Endothelial cell of umbilical vein (primary cell): ENCODE measurements at regions not wholly inside any gene's neighbourhood (a gene's known extent, or its start where the extent isn't known, plus 50 kb on each side); places are given as distances from the start of the nearest gene placed in this dataset.

ENCODE experiments used
- BruUV-seq: library from RNA; stranded (reverse); fragments of 400-500 nt; replicated peaks from 2 replicates; lab custom pipeline; 2021; lab: Mats Ljungman, UMichigan
- CTCF ChIA-PET: fragments of 300-600, 350-600 bp; sonication (Branson Sonifier 250); formaldehyde crosslinking; loops from one replicate; lab custom pipeline; 2021; ENCODE audit warnings: antibody characterized with exemption, inconsistent platforms; lab: Charles Lee
- POLR2A ChIA-PET: fragments of 300-600, 350-600 bp; sonication (Branson Sonifier 250); formaldehyde crosslinking; loops from one replicate; lab custom pipeline; 2021; ENCODE audit warnings: antibody characterized with exemption, inconsistent platforms; lab: Charles Lee
- DNase-seq: peaks from one replicate; pipeline ENCODE4 v3.0.0-alpha.2; 2011; ENCODE audit warnings: low read depth, low spot score
- FAIRE-seq: peaks from 2 replicates; lab custom pipeline; 2011; peaks lifted over from hg19 to GRCh38; lab: Jason Lieb, UNC
- H2AFZ ChIP-seq: 2 replicates; pipeline ENCODE4 v1.6.0; 2012; ENCODE audit warnings: low read depth, low read length, control low read depth, inconsistent platforms
- H3K27ac ChIP-seq: 2 replicates; pipeline ENCODE4 v1.5.1; 2011; ENCODE audit warnings: low read depth, mild to moderate bottlenecking, control low read depth, low read length, moderate library complexity; ENCODE audit not compliant: insufficient read depth
- H3K27me3 ChIP-seq, 2 experiments: 2 replicates each; pipeline versions ENCODE4 v1.6.0 to v1.6.1; 2011; ENCODE audit warnings: low read length in 2 of 2, mixed read lengths in 1 of 2; ENCODE audit not compliant: control insufficient read depth in 2 of 2, insufficient read depth in 2 of 2
- H3K36me3 ChIP-seq, 2 experiments: 2 replicates in 1 of 2; 3 replicates in 1 of 2; pipeline ENCODE4 v1.5.1; 2011; ENCODE audit warnings: low read length in 2 of 2, mild to moderate bottlenecking in 1 of 2, moderate library complexity in 1 of 2; ENCODE audit not compliant: control insufficient read depth in 2 of 2, insufficient read depth in 2 of 2; ENCODE audit errors: extremely low read depth in 1 of 2
- H3K4me1 ChIP-seq: 3 replicates; pipeline ENCODE4 v1.5.1; 2011; ENCODE audit warnings: mild to moderate bottlenecking, low read length; ENCODE audit not compliant: control insufficient read depth, insufficient read depth; ENCODE audit errors: extremely low read depth
- H3K4me2 ChIP-seq: 2 replicates; pipeline ENCODE4 v1.6.1; 2011; ENCODE audit warnings: low read length, control low read depth, mixed read lengths; ENCODE audit not compliant: insufficient read depth
- H3K4me3 ChIP-seq, 3 experiments: fragments of 200-600 bp in 1 of 3; sonication (generic), shearing (Covaris generic) in 1 of 3; replicated peaks in 1 of 3; 2 replicates each; pipeline ENCODE4 v1.5.1; 2011 to 2016; ENCODE audit warnings: control low read depth in 3 of 3, low read length in 3 of 3, mild to moderate bottlenecking in 2 of 3, inconsistent platforms in 1 of 3, low read depth in 1 of 3, moderate library complexity in 1 of 3; ENCODE audit not compliant: insufficient read depth in 1 of 3
- H3K79me2 ChIP-seq: 2 replicates; pipeline ENCODE4 v1.6.0; 2012; ENCODE audit warnings: low read length, inconsistent platforms; ENCODE audit not compliant: control insufficient read depth, insufficient read depth
- H3K9ac ChIP-seq: replicated peaks from 2 replicates; pipeline ENCODE3; 2011; ENCODE audit warnings: low read length, control low read depth; ENCODE audit not compliant: insufficient read depth; ENCODE audit errors: extremely low read depth
- H3K9me1 ChIP-seq: replicated peaks from 3 replicates; pipeline ENCODE4 v1.6.0; 2011; ENCODE audit warnings: mild to moderate bottlenecking, low read length; ENCODE audit not compliant: control insufficient read depth, insufficient read depth; ENCODE audit errors: extremely low read depth
- H3K9me3 ChIP-seq: replicated peaks from 2 replicates; pipeline ENCODE4 v1.5.1; 2012; ENCODE audit warnings: low read length, inconsistent platforms; ENCODE audit not compliant: control insufficient read depth, insufficient read depth
- H4K20me1 ChIP-seq: replicated peaks from 2 replicates; pipeline ENCODE3; 2011; ENCODE audit warnings: mild to moderate bottlenecking, low read length; ENCODE audit not compliant: control insufficient read depth, insufficient read depth; ENCODE audit errors: extremely low read depth
- CTCF ChIP-seq, 2 donors: IDR thresholded peaks; 1 replicate in 1 of 2; 2 replicates in 1 of 2; pipeline ENCODE4 v1.5.1; 2011; ENCODE audit warnings: low read length in 2 of 2, mild to moderate bottlenecking in 2 of 2, moderate library complexity in 2 of 2, control low read depth in 1 of 2, inconsistent platforms in 1 of 2, low read depth in 1 of 2; ENCODE audit not compliant: insufficient read depth in 1 of 2; ENCODE audit errors: extremely low read depth in 1 of 2
- EZH2 ChIP-seq: IDR thresholded peaks from 2 replicates; pipeline ENCODE4 v1.6.1; 2012; ENCODE audit warnings: borderline replicate concordance, low read depth, mild to moderate bottlenecking, moderate library complexity, low read length, inconsistent platforms; ENCODE audit not compliant: severe bottlenecking
- FOS ChIP-seq: IDR thresholded peaks from 2 replicates; pipeline ENCODE4 v1.6.1; 2011; ENCODE audit warnings: mild to moderate bottlenecking, low read length, moderate library complexity, borderline replicate concordance; ENCODE audit not compliant: insufficient read depth
- GATA2 ChIP-seq: IDR thresholded peaks from 2 replicates; pipeline ENCODE4 v1.7.0; 2011; ENCODE audit warnings: low read depth, mild to moderate bottlenecking, moderate library complexity, mixed read lengths, low read length; ENCODE audit not compliant: insufficient read length, insufficient read depth
- JUN ChIP-seq: IDR thresholded peaks from 2 replicates; pipeline ENCODE4 v1.6.1; 2011; ENCODE audit warnings: borderline replicate concordance, low read depth; ENCODE audit not compliant: insufficient read length, insufficient read depth
- MAX ChIP-seq: IDR thresholded peaks from 2 replicates; pipeline ENCODE4 v1.6.1; 2011; ENCODE audit not compliant: insufficient read depth, insufficient read length
- POLR2A ChIP-seq: IDR thresholded peaks from 2 replicates; pipeline ENCODE4 v1.6.1; 2012; ENCODE audit warnings: low read depth, mild to moderate bottlenecking, control low read depth, low read length
- POLR2AphosphoS5 ChIP-seq: IDR thresholded peaks from 2 replicates; pipeline ENCODE4 v1.6.1; 2012; ENCODE audit warnings: low read depth, mild to moderate bottlenecking, control low read depth, low read length, moderate library complexity; ENCODE audit not compliant: insufficient read depth
- dilution Hi-C: fragments of 300-500 bp; cut with MboI; formaldehyde crosslinking; loops from one replicate; pipeline ENCODE4 v1.15.0; 2019; ENCODE audit warnings: low sequenced_read_pairs; ENCODE audit not compliant: extremely low pct_ligation_motif_present
- intact Hi-C: fragments of 100-400 bp; cut with micrococcal nuclease; formaldehyde crosslinking; loops from one replicate; pipeline ENCODE4 v1.10.0; 2022

- H3K4me1 ChIP-seq = no peaks in the 10 kb centered on the region
- dilution Hi-C loops = loop anchor here (25.0 kb wide), 1 partner anchor 149 kb away; no protein-coding TSS in a partner anchor
- no TSS peak for BruUV-seq
- H3K36me3 ChIP-seq = no peaks in the 10 kb centered on the region
- no peak overlapping the region for H2AFZ ChIP-seq
- no peaks in the 10 kb centered on the region for H3K9me1 ChIP-seq
- no peak overlapping the region for H3K9ac ChIP-seq
- no peak for FAIRE-seq
- DNase-seq = no peak
- ChIA-PET CTCF (interaction anchor here (1.0 to 1.9 kb wide), 3 partner anchors 12 to 149 kb away, joined by 3 to 12 read pairs (median 5); no protein-coding TSS in a partner anchor), POLR2A (no interaction called here)
- no peaks in the 10 kb centered on the region for H4K20me1 ChIP-seq
- no peaks in the 10 kb centered on the region for H3K9me3 ChIP-seq
- TF ChIP-seq JUN = no peak
- TF ChIP-seq CTCF (IDR thresholded peaks at IDR 0.05; ENCODE audit: extremely low read depth in 1 of 2, insufficient read depth in 1 of 2, low read depth in 1 of 2, low read length in 2 of 2) = no peak
- no peak for TF ChIP-seq POLR2A
- TF ChIP-seq FOS = no peak
- TF ChIP-seq MAX = no peak
- no peak for TF ChIP-seq POLR2AphosphoS5
- no peak for TF ChIP-seq GATA2
- no peak for TF ChIP-seq EZH2
- H3K27me3 ChIP-seq = peaks cover 0 to 12% of the 10 kb centered on the region in 2 experiments
- no peaks in the 10 kb centered on the region for H3K79me2 ChIP-seq
- intact Hi-C loops = no loop called here
- no peak overlapping the region for H3K27ac ChIP-seq
- H3K4me3 ChIP-seq = no peak overlapping the region
- no peak overlapping the region for H3K4me2 ChIP-seq
Observed at GRCh38 chr1:43061757-43062156, 103.1 kb upstream of the SLC2A1 start.
